HG02870 (cell line): ENCODE measurements at regions not wholly inside any gene's neighbourhood (a gene's known extent, or its start where the extent isn't known, plus 50 kb on each side); places are given as distances from the start of the nearest gene placed in this dataset.
"Not testable (repeated sequence)": the region's sequence is repeated elsewhere in the genome, so short reads cannot be mapped to it uniquely, and the experiment has no call there.

Experiments used
- ATAC-seq: cut with Tn5 transposase; IDR thresholded peaks from one replicate; pipeline ENCODE4 v1.9.1; 2021; ENCODE audit warnings: mild to moderate bottlenecking, moderate library complexity; ENCODE audit not compliant: unreplicated experiment

DNA sequence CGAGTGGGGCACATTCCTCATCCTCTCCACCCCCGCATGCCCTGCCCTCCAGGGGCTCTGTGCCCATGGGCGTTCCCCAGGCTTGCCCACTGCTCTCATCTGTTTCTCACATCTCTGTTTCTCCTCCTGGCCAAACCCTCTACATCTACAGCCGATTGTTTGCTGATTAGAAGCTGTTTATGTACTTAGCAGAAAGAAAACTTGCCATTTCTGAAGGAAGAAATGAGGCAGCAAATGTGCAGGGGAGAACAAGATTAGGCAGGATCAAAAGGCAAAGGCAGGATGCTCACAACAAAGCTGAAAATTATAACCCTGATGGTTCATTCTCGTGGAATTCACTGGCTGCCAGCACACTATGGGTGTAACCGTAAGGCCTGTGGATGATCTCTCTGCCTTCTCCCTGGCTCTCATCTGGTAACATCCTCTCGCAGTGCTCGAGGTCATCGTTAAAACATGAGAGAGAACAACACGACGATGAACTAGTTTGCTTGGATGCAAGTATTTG, 111.6 kb upstream of the KLF14 start:
- ATAC-seq = no peak

DNA sequence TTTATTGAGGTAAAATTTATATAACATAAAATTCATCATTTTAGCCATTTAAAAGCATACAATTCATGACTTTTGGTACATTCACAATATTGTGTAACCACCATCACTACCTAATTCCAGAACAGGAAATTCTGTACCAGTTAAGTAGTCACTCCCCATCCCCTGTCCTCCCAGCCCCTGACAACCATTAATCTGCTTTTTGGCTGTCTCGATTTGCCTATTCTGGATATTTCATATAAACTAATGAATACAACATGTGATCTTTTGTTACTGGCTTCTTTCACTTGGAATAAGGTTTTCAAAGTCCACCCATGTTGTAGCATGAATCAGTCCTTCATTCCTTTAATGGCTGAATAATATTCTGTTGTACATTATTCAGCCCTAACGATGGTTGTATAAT, 115.6 kb upstream of the KLF14 start:
- no peak for ATAC-seq

DNA sequence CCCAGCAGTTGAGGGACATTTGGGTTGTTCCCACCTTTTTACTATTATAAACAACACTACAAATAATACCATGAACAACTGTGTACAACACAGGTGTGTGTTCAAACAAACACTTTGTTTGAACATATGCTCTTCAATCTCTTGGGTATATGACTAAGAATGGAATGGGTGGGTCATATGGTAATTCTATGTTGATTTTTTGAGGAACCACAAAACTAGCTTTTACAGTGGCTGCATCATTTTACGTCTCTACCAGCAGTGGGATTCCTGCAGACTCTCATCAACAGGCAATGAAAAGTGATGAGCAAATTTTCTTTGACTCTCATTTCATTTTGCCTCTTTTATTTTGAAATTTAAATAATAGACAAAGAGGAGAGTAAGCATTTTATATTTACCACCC, 116.9 kb upstream of the KLF14 start:
- no peak for ATAC-seq

DNA sequence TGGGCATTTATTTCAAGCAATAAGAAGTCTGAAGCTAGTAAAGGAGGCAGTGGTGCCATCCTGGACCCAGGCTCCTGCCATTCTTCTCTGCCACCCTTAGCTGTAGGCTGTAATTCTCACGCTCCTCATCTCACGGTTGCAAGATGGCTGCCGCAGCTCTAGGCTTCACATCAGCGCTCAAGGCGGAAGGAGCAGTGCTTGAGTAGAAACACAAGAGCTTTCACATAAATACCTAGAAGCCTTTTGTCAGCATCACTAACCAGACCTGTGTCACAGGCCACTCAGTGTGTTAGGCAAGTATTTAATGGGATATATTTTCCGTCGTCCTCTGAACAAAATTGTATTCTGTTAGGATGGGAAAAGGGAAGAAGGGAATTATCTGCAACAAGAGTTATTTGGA, 118.9 kb upstream of the KLF14 start:
- ATAC-seq = no peak

DNA sequence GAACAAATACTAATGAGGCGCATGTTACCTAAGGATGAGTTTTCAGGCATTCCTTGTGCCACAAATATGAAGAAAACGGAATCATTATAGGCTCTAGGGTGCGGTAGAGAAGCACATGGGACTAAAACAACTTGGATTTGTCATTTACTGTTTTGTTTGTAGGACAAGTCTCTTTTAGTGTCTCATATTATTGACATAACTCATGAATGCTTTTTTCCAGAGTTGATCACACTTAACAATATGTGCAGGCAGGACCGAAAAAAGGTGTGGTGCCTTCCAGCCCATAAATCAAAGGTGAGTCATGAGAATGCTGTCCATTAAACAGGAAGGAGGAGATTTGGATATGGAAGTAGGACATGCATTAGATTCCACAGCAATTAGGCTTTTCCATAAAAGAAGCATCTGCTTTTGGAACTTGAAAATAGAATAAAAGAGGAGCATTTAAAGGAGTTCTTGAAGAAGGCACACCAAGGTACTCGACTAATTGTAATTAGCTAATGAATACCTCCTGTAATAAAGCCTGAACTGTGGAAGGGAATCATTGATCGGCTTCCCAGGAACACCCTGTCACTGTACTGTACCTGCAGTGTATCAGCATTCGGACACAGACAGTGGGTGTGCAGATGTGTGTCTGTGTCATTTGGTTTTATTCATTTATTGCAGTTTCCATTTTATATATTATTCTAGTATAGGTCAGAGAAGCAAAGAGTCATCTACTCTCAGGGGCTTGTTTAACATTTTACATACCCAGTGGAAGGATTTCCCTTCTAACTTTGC, 119.7 kb upstream of the KLF14 start:
- ATAC-seq = no peak

DNA sequence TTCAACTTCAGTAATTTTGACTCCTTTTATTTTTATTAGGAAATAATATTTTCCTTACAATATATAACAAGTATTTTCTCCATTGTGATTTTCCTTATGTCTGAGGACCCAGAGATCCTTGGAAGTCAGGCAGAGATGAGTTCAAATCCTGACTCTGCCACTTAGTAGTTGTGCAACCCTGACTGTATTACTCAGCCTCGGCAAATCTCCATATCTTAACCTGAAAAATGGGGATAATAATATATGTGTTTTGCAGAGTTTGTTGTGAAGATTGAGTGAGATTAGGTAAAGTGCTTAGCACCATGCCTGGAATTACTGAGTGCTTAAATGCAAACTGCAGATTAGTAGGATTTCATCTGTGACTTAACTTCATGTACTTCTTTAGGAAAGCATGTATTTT, 120.5 kb upstream of the KLF14 start:
- no peak for ATAC-seq

DNA sequence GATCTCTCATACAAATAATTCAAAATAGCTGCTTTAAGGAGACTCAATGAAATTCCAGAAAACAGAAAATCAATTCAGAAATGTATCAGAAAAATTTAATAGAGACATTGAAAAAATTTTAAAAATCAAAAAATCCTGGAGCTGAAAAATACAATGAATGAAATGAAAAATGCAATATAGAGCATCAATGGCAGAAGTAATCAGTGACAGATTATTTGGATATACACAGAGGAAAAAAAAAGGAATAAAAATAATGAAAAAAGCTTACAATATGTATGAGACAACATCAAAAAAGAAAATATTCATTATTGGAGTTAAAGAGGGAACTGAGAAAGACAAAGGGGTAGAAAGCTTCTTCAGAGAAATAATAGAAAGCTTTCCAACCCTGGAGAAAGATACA, 122.9 kb upstream of the KLF14 start:
- ATAC-seq = no peak

DNA sequence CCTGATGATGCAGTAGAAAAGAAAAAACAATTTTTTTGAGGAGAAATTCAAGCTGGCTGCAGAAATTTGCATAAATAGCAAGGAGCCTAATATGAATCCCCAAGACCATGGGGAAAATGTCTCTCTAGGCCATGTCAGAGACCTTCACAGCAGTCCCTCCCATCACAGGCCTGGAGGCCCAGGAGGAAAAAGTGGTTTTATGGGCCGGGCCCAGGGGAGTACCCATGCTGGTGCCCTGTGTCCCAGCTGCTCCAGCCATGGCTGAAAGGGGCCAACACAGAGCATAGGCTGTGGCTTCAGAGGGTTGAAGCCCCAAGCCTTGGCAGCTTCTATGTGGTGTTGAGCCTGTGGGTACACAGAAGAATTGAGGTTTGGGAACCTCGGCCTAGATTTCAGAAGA, 126.8 kb upstream of the KLF14 start:
- ATAC-seq = not testable (repeated sequence)

DNA sequence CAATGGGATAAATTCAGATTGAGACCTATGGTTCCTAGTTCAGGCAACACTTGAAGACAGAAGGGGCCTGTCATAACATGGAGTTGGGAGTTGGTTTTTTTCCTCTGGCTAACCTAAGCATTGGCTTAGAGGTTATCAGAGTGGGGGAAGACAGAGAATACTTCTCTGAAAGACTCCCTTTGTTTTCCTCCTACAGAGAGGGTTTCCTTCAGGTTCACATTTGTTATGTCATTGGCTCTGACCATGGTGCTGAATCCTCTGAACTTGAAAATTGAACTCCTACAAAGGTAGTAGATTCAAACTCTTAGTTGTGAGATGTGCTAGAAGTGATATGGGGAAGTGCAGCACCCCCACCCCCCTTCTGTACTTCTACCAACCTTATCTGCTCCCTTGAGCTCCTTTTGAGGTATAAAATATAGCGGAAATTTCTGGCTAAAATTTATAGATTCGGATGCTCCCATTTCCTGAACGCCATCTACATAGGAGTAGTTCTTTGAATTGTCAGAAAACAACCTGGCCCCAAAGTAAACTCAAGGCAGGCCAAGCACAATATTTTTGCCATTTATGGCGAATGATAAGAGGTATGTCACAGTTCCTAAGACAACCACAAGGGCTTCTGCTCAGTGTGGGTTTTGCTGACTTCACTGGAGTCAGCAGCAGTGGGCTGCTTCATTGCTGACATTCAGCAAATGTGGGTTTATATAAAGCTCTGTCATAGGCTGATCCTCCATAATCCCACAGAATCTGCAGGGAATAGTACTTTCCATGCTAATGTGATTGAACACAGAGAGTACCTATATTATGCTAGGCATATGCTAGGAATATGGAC, 131.6 kb upstream of the KLF14 start:
- no peak for ATAC-seq

DNA sequence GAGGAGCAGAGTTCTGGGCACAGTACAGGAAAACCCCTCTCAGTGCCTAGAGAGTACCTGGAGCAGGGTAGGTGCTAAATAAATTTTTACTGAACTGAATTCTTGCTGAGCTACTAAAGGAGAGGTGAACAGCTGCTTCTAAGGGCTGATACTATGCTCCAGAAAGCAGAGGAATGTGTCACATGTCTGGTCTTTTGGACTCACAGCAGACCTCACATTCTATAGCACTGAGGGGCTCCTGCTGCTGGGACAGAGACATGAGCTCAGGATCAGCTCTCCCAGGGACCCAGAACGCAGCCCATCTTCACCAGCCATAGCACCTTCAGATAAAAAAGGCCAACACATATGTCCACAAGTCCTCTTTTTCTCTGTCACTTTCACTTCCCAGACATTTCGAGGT, 133.0 kb upstream of the KLF14 start:
- ATAC-seq = no peak

DNA sequence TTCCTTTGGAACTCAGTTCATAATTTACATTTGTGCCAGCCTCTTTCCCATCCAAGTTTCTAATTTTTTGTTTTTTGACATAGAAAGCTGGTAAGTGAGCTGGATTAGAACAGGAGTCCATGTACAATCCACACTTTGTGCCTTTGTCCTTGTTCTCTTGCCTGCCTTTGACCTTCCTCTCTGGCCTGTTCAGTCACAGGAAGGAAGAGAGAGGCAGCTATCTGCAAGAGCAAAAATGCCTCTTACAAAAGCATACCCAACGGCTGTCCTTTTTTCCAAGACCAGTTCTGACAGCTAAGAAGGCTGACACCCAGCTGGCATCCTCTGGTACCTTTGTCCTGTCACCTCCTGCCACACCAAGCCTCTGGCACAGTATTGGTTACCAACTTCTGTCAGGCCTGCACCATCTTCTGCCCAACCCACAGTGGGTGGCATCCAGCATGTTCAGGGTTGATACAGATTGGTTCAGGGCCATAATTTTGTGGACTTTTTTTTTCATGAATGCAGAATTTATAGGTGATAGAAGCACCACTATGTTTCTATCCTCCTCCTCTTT, 133.7 kb upstream of the KLF14 start:
- ATAC-seq = no peak

DNA sequence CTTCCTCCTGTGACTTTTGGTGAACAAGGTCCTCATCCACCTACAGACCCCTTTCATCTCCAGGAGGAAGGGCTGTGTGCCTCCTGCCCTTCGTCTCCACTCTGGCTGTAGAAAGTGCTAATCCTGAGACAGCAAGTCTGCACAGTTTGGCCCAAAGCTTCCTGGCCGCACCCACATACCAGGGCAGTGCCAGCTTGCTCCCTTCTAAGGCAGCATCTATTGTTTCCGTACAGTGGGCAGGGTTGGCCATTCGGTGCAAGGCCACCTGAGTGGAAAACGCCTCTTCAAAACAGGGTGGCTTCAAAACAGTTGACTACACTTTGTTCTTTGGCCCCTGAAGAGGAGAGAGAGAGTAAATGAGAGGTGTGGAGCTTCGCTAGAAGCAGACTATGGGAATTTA, 134.1 kb upstream of the KLF14 start:
- no peak for ATAC-seq

DNA sequence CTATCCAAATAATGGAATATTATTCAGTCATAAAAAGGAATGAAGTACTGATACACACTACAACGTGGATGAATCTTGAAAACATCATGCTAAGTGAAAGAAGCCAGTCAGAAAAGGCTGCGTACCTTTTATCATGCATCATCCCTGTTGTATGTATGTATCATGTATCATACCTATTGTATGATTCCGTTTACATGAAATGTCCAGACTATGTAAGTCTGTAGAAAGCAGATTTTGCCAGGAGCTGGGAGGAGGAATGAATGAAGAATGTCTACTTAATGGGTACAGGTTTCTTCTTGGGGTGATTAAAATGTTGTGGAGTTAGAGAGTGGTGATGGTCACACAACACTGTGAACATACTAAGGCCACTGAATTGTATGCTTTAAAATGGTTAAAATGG, 135.9 kb upstream of the KLF14 start:
- ATAC-seq = no peak

DNA sequence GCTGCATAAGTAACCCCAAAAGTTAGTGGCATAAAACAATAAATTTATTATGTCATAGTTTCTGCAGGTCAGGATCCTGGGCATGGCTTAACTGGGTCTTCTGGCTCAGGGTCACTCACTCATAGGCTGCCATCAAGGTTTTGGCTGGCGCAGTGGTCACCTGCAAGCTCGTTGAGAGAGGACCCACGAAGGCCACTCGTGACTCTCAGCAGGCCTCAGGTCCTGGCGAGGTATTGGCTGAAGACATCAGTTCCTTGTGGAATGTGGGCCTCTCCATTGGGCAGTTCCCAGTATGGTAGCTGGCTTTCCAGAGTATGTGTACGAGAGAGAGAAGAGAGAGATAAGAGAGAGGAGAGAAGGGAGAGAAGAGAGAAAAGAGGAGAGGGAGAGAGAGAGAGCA, 138.3 kb upstream of the KLF14 start:
- no peak for ATAC-seq

DNA sequence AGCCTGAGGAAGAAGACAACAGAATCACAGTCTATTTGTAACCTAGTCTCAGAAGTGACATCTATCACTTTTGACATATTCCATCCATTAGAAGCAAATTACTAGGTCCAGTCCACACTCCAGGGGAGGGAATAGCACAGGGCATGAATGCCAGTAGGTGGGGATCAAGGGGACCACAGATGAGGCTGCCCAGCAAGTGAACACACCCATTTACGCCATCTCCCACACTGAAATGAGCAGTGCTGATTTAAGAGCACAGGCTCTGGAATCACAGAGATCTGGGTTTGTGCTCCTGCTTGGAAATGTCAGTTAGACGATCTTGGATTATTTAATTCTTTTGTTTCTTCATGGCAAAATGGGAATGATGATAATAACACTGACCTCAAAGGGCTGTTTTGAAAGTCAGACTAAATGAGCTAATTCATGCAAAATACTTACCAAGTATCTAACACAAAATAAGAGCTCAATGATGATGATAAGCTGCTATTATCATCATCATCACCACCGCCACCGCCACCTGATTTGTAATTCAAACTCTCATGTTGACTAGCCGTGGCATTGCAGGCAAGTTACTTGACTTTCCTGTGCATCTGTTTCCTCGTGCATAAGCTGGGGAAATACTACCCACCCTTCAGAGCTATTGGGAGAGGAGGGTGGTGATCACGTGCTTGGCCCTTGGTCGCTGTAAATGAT, 138.9 kb upstream of the KLF14 start:
- ATAC-seq = no peak

DNA sequence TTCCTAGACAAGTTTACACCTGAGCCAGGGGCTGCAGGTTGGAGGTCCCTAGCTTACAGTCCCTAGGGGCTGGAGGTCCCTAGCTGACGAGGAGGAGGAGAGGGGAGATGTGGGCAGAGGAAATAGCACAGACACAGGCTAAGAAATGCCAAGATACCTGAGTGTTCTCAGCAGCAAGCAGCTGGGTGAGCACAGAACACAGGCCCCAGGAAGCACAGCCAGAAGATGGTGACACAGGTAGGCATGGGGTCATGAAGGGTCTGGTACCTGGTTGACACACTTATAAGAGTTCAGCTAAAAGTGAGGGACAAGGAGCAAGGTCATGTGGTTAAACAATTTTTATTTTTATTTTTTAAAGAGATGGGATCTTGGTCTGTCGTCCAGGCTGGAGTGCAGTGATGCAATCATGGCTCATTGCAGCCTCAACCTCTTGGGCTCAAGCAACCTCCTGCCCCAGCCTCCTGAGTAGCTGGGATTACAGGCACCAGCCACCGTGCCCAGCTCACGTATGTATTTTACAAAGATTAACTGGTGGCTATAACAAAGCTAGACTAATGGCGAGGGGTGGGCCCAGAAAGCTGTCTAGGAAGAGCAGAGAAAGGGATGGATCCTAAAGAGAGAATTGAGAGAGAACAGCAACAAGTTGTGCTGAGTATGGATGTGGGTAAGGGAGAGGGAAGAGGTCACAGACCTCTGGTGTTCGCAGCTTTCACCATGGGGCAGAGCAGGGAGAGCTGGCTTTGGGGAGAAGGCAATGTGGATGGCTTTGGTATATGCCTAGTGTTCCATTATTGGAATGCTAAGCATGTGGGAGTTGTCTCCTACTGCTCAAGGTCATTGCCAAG, 140.3 kb upstream of the KLF14 start:
- no peak for ATAC-seq

DNA sequence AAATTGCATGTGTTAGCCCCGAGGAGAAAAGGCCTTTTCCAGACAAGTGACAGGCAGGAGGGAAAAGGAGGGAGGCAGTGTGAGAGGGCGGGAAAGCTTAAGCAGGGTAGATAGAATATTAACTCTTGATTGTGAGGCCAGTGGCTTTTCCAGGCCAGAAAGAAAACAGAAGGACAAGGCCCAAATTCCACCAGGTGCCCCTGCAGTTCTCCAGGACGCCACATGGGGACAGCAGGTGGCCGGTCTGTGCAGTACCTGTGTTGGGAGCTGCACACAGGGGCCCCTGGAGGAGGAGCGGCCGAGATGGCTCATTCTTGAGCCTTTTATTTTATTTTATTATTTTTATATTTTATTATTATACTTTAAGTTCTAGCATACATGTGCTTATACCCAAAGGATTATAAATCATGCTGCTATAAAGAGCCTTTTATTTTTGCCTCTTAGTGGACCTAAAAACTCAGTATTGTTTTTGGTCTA, 141.3 kb upstream of the KLF14 start:
- no peak for ATAC-seq

DNA sequence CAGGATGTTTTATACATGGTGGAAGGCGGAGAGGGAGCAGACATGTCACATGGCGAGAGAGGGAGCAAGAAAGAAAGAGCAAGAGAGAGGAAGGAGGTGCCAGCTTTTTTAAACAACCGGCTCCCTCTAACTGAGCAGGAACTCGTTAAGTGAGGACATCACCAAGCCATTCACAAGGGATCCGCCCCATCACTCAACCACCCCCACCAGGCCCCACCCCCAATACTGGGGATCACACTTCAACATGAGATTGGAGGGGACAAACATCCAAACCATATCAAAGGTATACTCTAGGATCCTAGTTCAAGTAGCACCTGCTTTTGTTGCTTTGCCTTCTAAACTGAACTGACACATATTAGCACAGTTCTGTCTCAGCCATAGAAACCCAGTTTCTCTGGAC, 141.9 kb upstream of the KLF14 start:
- no peak for ATAC-seq

DNA sequence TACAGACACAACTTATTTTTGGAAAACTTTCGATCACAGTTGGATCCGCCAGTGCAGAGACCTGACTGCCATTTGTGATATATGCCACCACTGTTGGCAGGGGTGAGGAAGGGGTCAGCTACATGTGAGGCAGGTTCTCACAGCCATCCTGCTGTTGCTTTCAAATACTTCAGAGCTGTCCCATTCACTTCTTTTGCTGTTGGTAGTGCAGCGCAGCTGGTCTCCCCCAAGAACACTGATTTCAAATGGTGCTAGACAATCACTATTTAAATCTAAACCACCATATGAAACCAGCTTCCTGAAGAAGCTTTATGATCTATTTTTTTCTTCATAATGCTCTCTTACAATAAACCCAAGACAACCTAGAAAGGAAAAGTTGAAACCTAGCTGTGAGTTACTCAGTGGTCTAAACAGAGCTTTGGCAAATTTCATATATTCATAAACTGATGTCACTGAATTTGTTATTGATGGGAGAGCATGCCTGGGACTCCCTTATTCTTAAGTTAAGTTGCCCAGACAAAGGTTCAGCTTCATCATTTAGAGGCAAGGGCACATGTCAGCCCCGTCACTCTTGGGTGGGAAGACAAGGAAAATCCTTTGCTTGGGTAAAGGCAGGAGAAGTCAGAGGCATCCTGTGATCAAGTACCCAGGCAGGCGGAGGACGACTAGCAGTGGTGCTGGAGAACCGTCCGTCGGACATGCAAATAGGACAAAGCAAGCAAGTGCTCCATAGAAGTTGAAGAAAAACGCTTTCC, 143.4 kb upstream of the KLF14 start:
- ATAC-seq = no peak

DNA sequence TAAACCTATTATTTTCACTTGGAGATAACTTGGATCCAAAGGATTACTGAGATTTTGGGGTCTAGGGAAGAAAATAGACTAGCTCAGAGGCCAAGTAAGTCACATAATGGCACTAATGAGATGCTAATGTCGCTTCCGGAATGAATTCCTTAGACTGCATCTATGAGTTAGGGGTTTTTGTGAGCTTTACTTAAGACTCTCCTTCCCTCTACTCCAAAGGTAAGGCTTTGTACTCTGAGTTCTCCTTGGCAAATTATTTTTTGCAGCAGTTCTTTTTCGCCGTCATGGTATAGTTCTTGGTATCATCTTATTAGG, 143.9 kb upstream of the KLF14 start:
- ATAC-seq = no peak
